Transverse colon (tissue), 4 donors: ENCODE measurements at regions not wholly inside any gene's neighbourhood (a gene's known extent, or its start where the extent isn't known, plus 50 kb on each side); places are given as distances from the start of the nearest gene placed in this dataset.

Experiments
- CTCF ChIP-seq, 5 experiments: fragments of 200-600 bp in 3 of 5; fragments of 450-650 bp in 2 of 5; sonication (generic) in 3 of 5; IDR thresholded peaks; 1 replicate in 2 of 5; 2 replicates in 3 of 5; pipeline ENCODE4 v1.5.1; 2016 to 2017; ENCODE audit warnings: antibody characterized with exemption in 5 of 5, inconsistent platforms in 3 of 5, mild to moderate bottlenecking in 2 of 5, moderate library complexity in 1 of 5
- POLR2A ChIP-seq: fragments of 450-650 bp; IDR thresholded peaks from one replicate; pipeline ENCODE4 v1.6.1; 2016; ENCODE audit warnings: antibody characterized with exemption, mild to moderate bottlenecking, moderate library complexity
- POLR2AphosphoS5 ChIP-seq, 3 donors: sonication (generic); formaldehyde crosslinking; IDR thresholded peaks; one replicate each; pipeline ENCODE4 v1.6.1; 2016; ENCODE audit warnings: antibody characterized with exemption in 3 of 3

GRCh38 chr11:115869780-115870431 lies 365.7 kb upstream of the CADM1 start:
- TF ChIP-seq POLR2A (no peak), POLR2AphosphoS5 (IDR thresholded peaks at IDR 0.05) (no peak), CTCF (IDR thresholded peaks at IDR 0.05) (peak; percentile 14 to 24 (median 22))
